C4-2B (cell line): ENCODE measurements at regions not wholly inside any gene's neighbourhood (a gene's known extent, or its start where the extent isn't known, plus 50 kb on each side); places are given as distances from the start of the nearest gene placed in this dataset.

Experiments
- CTCF ChIP-seq: fragments of 450-650 bp; conservative IDR thresholded peaks from 2 replicates; pipeline ENCODE4 v1.5.1; 2017; ENCODE audit warnings: mild to moderate bottlenecking
- ZFX ChIP-seq: fragments of 450-650 bp; IDR thresholded peaks from 2 replicates; pipeline ENCODE4 v1.6.1; 2017

GRCh38 chr6:90932351-90932750, 345.5 kb upstream of the MAP3K7 start:
- TF ChIP-seq CTCF (no peak), ZFX (no peak)
